Mammary epithelial cell (primary cell): ENCODE measurements at regions not wholly inside any gene's neighbourhood (a gene's known extent, or its start where the extent isn't known, plus 50 kb on each side); places are given as distances from the start of the nearest gene placed in this dataset.

ENCODE experiments used
- EZH2 ChIP-seq: IDR thresholded peaks from 2 replicates; pipeline ENCODE4 v1.6.1; 2012; ENCODE audit warnings: low read length, inconsistent platforms, borderline replicate concordance
- TF ChIP-seq, protein P1 (sequence below), 2 donors: IDR thresholded peaks in 1 of 2; conservative IDR thresholded peaks in 1 of 2; 2 replicates each; pipeline ENCODE4 v1.5.1; 2011 to 2012; ENCODE audit warnings: inconsistent platforms in 2 of 2, low read length in 2 of 2, mild to moderate bottlenecking in 2 of 2, control low read depth in 1 of 2, low read depth in 1 of 2; ENCODE audit not compliant: insufficient read depth in 1 of 2; ENCODE audit errors: extremely low read depth in 1 of 2

DNA sequence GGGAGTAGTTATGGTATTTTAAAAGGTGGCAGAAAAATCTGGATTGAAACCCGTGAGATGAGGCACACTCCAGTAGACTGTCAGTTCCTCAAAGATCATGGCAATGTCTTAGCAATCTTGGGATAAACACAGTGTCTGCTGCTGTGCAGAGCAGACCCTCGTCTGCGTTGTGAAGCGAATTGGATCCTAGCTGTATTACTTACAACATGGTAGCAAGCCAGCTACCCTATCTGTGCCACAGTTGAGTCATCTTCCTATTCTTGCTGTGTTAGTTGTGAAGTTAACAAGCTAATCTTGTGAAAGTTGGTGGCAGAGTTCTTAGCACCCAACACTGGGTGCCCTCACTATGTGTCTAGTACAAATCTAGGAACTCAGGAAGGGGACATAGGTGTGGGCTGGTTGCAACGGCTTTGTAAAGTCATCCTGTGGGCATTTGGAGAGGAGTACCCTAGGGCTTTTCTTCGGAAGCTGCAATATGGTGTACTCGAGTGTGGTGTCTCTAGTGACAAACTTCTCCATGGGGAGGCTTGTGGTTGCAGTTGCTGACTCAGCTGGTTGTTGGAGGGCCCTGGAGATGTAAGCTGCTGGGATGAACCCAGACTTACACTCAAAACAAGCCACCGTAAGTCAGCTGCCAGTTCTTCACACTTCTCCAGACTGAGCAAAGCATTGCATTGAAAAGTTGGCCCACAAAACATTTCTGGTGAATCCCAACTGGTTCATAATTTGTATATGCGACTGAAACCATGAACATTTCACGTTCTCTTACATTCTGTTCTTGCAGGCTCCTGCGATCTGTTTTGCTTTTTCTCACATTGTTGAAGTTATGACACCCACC is 61.5 kb downstream of the ADCYAP1 start:
- TF ChIP-seq, protein P1, sequence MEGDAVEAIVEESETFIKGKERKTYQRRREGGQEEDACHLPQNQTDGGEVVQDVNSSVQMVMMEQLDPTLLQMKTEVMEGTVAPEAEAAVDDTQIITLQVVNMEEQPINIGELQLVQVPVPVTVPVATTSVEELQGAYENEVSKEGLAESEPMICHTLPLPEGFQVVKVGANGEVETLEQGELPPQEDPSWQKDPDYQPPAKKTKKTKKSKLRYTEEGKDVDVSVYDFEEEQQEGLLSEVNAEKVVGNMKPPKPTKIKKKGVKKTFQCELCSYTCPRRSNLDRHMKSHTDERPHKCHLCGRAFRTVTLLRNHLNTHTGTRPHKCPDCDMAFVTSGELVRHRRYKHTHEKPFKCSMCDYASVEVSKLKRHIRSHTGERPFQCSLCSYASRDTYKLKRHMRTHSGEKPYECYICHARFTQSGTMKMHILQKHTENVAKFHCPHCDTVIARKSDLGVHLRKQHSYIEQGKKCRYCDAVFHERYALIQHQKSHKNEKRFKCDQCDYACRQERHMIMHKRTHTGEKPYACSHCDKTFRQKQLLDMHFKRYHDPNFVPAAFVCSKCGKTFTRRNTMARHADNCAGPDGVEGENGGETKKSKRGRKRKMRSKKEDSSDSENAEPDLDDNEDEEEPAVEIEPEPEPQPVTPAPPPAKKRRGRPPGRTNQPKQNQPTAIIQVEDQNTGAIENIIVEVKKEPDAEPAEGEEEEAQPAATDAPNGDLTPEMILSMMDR (conservative IDR thresholded peaks at IDR 0.05 in 1 of 2, IDR thresholded peaks at IDR 0.05 in 1 of 2; ENCODE audit: extremely low read depth in 1 of 2, insufficient read depth in 1 of 2, low read depth in 1 of 2, low read length in 2 of 2), result no peak
- TF ChIP-seq EZH2, result no peak
